B cell (primary cell): ENCODE measurements at regions not wholly inside any gene's neighbourhood (a gene's known extent, or its start where the extent isn't known, plus 50 kb on each side); places are given as distances from the start of the nearest gene placed in this dataset.

ENCODE experiments used
- EZH2 ChIP-seq: IDR thresholded peaks from 2 replicates; pipeline ENCODE4 v1.6.1; 2012; ENCODE audit warnings: borderline replicate concordance, low read depth, mild to moderate bottlenecking, moderate library complexity, low read length; ENCODE audit not compliant: insufficient read depth, poor library complexity, severe bottlenecking
- TF ChIP-seq, protein P1 (sequence below): fragments of 200-600 bp; IDR thresholded peaks from one replicate; pipeline ENCODE4 v1.8.0; 2022; ENCODE audit warnings: antibody characterized with exemption, mild to moderate bottlenecking

DNA sequence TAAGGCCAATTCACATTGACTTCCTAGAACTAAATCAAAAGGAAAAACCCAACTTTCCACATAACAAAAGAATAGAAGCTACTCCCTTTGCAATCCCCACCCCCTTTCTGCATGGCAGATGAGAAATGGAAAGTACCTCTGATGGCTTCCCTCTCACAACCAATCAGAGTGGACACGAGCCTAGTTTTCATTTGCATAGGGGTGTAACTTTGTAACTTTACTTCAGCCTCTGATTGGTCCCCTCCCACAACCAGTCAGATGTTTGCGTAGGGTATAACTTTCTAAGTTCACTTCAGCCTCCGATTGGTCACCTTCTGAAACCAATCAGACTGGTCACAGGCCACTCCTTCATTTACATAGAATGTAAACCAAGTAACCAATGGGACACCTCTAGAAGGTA is 328.5 kb downstream of the CDH26 start:
- TF ChIP-seq, protein P1, sequence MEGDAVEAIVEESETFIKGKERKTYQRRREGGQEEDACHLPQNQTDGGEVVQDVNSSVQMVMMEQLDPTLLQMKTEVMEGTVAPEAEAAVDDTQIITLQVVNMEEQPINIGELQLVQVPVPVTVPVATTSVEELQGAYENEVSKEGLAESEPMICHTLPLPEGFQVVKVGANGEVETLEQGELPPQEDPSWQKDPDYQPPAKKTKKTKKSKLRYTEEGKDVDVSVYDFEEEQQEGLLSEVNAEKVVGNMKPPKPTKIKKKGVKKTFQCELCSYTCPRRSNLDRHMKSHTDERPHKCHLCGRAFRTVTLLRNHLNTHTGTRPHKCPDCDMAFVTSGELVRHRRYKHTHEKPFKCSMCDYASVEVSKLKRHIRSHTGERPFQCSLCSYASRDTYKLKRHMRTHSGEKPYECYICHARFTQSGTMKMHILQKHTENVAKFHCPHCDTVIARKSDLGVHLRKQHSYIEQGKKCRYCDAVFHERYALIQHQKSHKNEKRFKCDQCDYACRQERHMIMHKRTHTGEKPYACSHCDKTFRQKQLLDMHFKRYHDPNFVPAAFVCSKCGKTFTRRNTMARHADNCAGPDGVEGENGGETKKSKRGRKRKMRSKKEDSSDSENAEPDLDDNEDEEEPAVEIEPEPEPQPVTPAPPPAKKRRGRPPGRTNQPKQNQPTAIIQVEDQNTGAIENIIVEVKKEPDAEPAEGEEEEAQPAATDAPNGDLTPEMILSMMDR: no peak
- TF ChIP-seq EZH2: no peak
